Urothelium cell line (cell line): ENCODE measurements at regions not wholly inside any gene's neighbourhood (a gene's known extent, or its start where the extent isn't known, plus 50 kb on each side); places are given as distances from the start of the nearest gene placed in this dataset.
"Not testable (repeated sequence)": the region's sequence is repeated elsewhere in the genome, so short reads cannot be mapped to it uniquely, and the experiment has no call there.

Source experiments
- DNase-seq: peaks from one replicate; pipeline ENCODE4 v3.0.0; 2011; ENCODE audit warnings: low spot score, mixed read lengths
- FAIRE-seq: peaks from 2 replicates; lab custom pipeline; 2011; peaks lifted over from hg19 to GRCh38; lab: Jason Lieb, UNC

GRCh38 chr12:33194389-33194788 is 245.2 kb downstream of the SYT10 start:
- not testable (repeated sequence) for FAIRE-seq, DNase-seq

GRCh38 chr12:33192226-33192625 is 247.4 kb downstream of the SYT10 start:
- FAIRE-seq (peak; percentile 9), DNase-seq (peak; percentile 20)

- no peak for DNase-seq
- FAIRE-seq: no peak
Observed at GRCh38 chr12:33187409-33187808, 252.2 kb downstream of the SYT10 start.

- FAIRE-seq (no peak), DNase-seq (no peak)
Observed at GRCh38 chr12:33184161-33184560, 255.5 kb downstream of the SYT10 start.

- FAIRE-seq (no peak), DNase-seq (no peak)
Observed at GRCh38 chr12:33182485-33182884, 257.1 kb downstream of the SYT10 start.

GRCh38 chr12:33180918-33181317 is 258.7 kb downstream of the SYT10 start:
- FAIRE-seq: peak; percentile 86
- DNase-seq: peak; percentile 82

GRCh38 chr12:33166260-33166659 is 269.7 kb upstream of the PKP2 start:
- not testable (repeated sequence) for DNase-seq, FAIRE-seq

- FAIRE-seq (no peak), DNase-seq (no peak)
Observed at GRCh38 chr12:33156042-33156441, 259.5 kb upstream of the PKP2 start.

- not testable (repeated sequence) for FAIRE-seq, DNase-seq
Observed at GRCh38 chr12:33147292-33147691, 250.7 kb upstream of the PKP2 start.

GRCh38 chr12:33129500-33129899 is 232.9 kb upstream of the PKP2 start:
- DNase-seq (no peak), FAIRE-seq (no peak)

GRCh38 chr12:33125755-33126154 is 229.2 kb upstream of the PKP2 start:
- FAIRE-seq (no peak), DNase-seq (no peak)

GRCh38 chr12:33116284-33116683 is 219.7 kb upstream of the PKP2 start:
- peak; percentile 27 for FAIRE-seq
- peak; percentile 35 for DNase-seq

GRCh38 chr12:33115716-33116115 is 219.1 kb upstream of the PKP2 start:
- FAIRE-seq (no peak), DNase-seq (no peak)

- DNase-seq (no peak), FAIRE-seq (no peak)
Observed at GRCh38 chr12:33111850-33112249, 215.3 kb upstream of the PKP2 start.

GRCh38 chr12:33107827-33108226 is 211.2 kb upstream of the PKP2 start:
- not testable (repeated sequence) for FAIRE-seq, DNase-seq

GRCh38 chr12:33093534-33093933 is 197.0 kb upstream of the PKP2 start:
- FAIRE-seq (no peak), DNase-seq (no peak)

GRCh38 chr12:33087876-33088275 is 191.3 kb upstream of the PKP2 start:
- not testable (repeated sequence) for DNase-seq, FAIRE-seq

- DNase-seq, FAIRE-seq: not testable (repeated sequence)
Observed at GRCh38 chr12:33076401-33076800, 179.8 kb upstream of the PKP2 start.

GRCh38 chr12:33075130-33075766 is 178.7 kb upstream of the PKP2 start:
- FAIRE-seq, DNase-seq: not testable (repeated sequence)

GRCh38 chr12:33061844-33062243 is 165.3 kb upstream of the PKP2 start:
- FAIRE-seq (no peak), DNase-seq (no peak)

- DNase-seq: no peak
- no peak for FAIRE-seq
Observed at GRCh38 chr12:33054371-33054770, 157.8 kb upstream of the PKP2 start.

GRCh38 chr12:33052141-33053051 is 155.8 kb upstream of the PKP2 start:
- no peak for FAIRE-seq

More at GRCh38 chr12:33052141-33053051, 155.8 kb upstream of the PKP2 start:
- no peak for DNase-seq
